ENCODE measurements at regions not wholly inside any gene's neighbourhood (a gene's known extent, or its start where the extent isn't known, plus 50 kb on each side); places are given as distances from the start of the nearest gene placed in this dataset.

DNA sequence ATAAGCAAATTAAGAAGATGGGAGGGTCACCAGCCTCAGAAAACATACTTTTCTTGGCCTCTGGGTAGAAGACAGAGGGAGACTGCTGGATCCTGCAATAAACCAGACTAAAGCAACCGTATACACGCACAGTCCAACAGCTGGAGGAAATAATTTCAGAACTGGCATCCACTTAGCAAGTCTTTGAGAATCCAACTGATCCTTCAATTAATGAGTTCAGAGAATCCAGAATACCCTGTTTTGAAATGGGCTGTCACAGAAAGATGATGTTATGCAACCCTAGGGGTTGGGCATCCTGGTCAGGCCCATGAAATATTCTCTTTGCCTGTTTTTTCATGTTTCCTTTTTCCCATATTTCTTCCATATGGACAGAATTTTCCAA, 134.0 kb upstream of the MAGI3 start:
- TF ChIP-seq ISL1 (CRISPR knock-in tag; IDR thresholded peaks at IDR 0.05) (no peak), ESRRG (CRISPR knock-in tag; IDR thresholded peaks at IDR 0.05) (no peak), ARNTL (CRISPR knock-in tag; IDR thresholded peaks at IDR 0.05; ENCODE audit: borderline replicate concordance, low read depth) (no peak), SNAI2 (CRISPR knock-in tag; IDR thresholded peaks at IDR 0.05) (no peak), ZFP3 (CRISPR knock-in tag; IDR thresholded peaks at IDR 0.05) (no peak), ZFP30 (CRISPR knock-in tag; IDR thresholded peaks at IDR 0.05) (no peak), TOX (CRISPR knock-in tag; IDR thresholded peaks at IDR 0.05; ENCODE audit: borderline replicate concordance) (no peak), ZNF565 (CRISPR knock-in tag; conservative IDR thresholded peaks at IDR 0.05; ENCODE audit: low read depth) (no peak), ZNF70 (CRISPR knock-in tag; IDR thresholded peaks at IDR 0.05) (no peak), CSDC2 (CRISPR knock-in tag; IDR thresholded peaks at IDR 0.05) (no peak), OSR1 (CRISPR knock-in tag; IDR thresholded peaks at IDR 0.05) (no peak), GLIS3 (CRISPR knock-in tag; IDR thresholded peaks at IDR 0.05) (no peak)
- TF ChIP-seq, protein P1, sequence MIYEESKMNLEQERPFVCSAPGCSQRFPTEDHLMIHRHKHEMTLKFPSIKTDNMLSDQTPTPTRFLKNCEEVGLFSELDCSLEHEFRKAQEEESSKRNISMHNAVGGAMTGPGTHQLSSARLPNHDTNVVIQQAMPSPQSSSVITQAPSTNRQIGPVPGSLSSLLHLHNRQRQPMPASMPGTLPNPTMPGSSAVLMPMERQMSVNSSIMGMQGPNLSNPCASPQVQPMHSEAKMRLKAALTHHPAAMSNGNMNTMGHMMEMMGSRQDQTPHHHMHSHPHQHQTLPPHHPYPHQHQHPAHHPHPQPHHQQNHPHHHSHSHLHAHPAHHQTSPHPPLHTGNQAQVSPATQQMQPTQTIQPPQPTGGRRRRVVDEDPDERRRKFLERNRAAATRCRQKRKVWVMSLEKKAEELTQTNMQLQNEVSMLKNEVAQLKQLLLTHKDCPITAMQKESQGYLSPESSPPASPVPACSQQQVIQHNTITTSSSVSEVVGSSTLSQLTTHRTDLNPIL (CRISPR knock-in tag; IDR thresholded peaks at IDR 0.05; ENCODE audit: low read depth), result no peak
- TF ChIP-seq, protein P2, sequence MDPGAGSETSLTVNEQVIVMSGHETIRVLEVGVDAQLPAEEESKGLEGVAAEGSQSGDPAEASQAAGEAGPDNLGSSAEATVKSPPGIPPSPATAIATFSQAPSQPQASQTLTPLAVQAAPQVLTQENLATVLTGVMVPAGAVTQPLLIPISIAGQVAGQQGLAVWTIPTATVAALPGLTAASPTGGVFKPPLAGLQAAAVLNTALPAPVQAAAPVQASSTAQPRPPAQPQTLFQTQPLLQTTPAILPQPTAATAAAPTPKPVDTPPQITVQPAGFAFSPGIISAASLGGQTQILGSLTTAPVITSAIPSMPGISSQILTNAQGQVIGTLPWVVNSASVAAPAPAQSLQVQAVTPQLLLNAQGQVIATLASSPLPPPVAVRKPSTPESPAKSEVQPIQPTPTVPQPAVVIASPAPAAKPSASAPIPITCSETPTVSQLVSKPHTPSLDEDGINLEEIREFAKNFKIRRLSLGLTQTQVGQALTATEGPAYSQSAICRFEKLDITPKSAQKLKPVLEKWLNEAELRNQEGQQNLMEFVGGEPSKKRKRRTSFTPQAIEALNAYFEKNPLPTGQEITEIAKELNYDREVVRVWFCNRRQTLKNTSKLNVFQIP (CRISPR knock-in tag; IDR thresholded peaks at IDR 0.05; ENCODE audit: borderline replicate concordance, low read depth), result no peak
- TF ChIP-seq, protein P3, sequence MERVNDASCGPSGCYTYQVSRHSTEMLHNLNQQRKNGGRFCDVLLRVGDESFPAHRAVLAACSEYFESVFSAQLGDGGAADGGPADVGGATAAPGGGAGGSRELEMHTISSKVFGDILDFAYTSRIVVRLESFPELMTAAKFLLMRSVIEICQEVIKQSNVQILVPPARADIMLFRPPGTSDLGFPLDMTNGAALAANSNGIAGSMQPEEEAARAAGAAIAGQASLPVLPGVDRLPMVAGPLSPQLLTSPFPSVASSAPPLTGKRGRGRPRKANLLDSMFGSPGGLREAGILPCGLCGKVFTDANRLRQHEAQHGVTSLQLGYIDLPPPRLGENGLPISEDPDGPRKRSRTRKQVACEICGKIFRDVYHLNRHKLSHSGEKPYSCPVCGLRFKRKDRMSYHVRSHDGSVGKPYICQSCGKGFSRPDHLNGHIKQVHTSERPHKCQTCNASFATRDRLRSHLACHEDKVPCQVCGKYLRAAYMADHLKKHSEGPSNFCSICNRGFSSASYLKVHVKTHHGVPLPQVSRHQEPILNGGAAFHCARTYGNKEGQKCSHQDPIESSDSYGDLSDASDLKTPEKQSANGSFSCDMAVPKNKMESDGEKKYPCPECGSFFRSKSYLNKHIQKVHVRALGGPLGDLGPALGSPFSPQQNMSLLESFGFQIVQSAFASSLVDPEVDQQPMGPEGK (CRISPR knock-in tag; IDR thresholded peaks at IDR 0.05; ENCODE audit: borderline replicate concordance), result no peak
- TF ChIP-seq, protein P4, sequence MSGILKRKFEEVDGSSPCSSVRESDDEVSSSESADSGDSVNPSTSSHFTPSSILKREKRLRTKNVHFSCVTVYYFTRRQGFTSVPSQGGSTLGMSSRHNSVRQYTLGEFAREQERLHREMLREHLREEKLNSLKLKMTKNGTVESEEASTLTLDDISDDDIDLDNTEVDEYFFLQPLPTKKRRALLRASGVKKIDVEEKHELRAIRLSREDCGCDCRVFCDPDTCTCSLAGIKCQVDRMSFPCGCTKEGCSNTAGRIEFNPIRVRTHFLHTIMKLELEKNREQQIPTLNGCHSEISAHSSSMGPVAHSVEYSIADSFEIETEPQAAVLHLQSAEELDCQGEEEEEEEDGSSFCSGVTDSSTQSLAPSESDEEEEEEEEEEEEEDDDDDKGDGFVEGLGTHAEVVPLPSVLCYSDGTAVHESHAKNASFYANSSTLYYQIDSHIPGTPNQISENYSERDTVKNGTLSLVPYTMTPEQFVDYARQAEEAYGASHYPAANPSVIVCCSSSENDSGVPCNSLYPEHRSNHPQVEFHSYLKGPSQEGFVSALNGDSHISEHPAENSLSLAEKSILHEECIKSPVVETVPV (CRISPR knock-in tag; IDR thresholded peaks at IDR 0.05), result no peak

DNA sequence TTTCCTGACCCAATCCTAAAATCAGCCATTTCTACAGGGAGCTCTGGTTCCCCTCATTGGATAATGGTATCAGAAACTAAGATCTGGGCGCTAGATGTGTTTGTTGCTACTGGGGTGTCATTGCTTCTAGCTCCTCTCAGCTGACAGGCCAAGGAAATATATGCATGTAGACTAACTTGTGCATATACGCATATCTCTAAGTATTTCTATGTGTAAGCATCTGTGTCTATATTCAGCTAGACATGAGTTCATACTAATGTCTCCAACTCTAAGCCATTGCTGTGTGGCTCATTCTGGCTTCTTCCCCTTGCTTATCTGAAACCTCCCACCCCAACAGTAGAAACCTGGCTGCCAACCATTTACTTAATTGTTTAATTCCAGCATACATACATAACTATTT, 130.3 kb upstream of the MAGI3 start:
- TF ChIP-seq ISL1 (CRISPR knock-in tag; IDR thresholded peaks at IDR 0.05) (no peak), PPARA (CRISPR knock-in tag; IDR thresholded peaks at IDR 0.05; ENCODE audit: borderline replicate concordance) (no peak), SNAI2 (CRISPR knock-in tag; IDR thresholded peaks at IDR 0.05) (no peak), ZFP30 (CRISPR knock-in tag; IDR thresholded peaks at IDR 0.05) (no peak), TCF4 (CRISPR knock-in tag; IDR thresholded peaks at IDR 0.05; ENCODE audit: borderline replicate concordance) (no peak), ZFP3 (CRISPR knock-in tag; IDR thresholded peaks at IDR 0.05) (no peak)
- TF ChIP-seq, protein P4 (CRISPR knock-in tag; IDR thresholded peaks at IDR 0.05), result no peak
- TF ChIP-seq, protein P3 (CRISPR knock-in tag; IDR thresholded peaks at IDR 0.05; ENCODE audit: borderline replicate concordance), result no peak
- ATAC-seq, result no peak

More for the DNA sequence above, 134.0 kb upstream of the MAGI3 start:
- no peak for ATAC-seq

DNA sequence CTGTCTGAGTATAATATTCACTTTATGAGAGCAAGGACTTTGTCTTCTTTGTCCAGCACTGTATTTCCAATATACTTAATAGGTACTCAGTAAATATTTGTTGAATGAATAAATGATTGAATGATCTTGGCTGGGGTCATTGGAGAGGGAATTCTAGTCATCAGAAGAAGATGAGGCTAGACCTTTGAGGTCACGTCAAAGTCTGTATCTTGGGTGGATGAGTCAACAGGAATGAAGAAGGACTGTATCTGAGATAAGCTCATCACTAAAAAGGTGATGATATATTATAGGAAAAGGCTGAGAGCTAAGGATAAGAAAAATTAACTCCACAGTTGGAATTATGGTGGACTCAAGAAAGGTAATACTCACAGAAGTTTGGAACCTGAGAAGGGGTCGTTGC, 125.1 kb upstream of the MAGI3 start:
- TF ChIP-seq BACH2 (CRISPR knock-in tag; IDR thresholded peaks at IDR 0.05; ENCODE audit: borderline replicate concordance) (no peak), TOX (CRISPR knock-in tag; IDR thresholded peaks at IDR 0.05; ENCODE audit: borderline replicate concordance) (no peak), OSR1 (CRISPR knock-in tag; IDR thresholded peaks at IDR 0.05) (no peak), ISL1 (CRISPR knock-in tag; IDR thresholded peaks at IDR 0.05) (no peak), ESRRG (CRISPR knock-in tag; IDR thresholded peaks at IDR 0.05) (no peak), ZC3H10 (CRISPR knock-in tag; IDR thresholded peaks at IDR 0.05) (no peak), ZFP30 (CRISPR knock-in tag; IDR thresholded peaks at IDR 0.05) (no peak), TCF4 (CRISPR knock-in tag; IDR thresholded peaks at IDR 0.05; ENCODE audit: borderline replicate concordance) (no peak)
- TF ChIP-seq, protein P1 (CRISPR knock-in tag; IDR thresholded peaks at IDR 0.05; ENCODE audit: low read depth), result no peak
- TF ChIP-seq, protein P2 (CRISPR knock-in tag; IDR thresholded peaks at IDR 0.05; ENCODE audit: borderline replicate concordance, low read depth), result no peak
- no peak for ATAC-seq

Measured in SK-N-SH treated with all-trans-retinoic acid at 6 μM for 48 hours (cell line).